OCI-LY3 (cell line): ENCODE measurements at regions not wholly inside any gene's neighbourhood (a gene's known extent, or its start where the extent isn't known, plus 50 kb on each side); places are given as distances from the start of the nearest gene placed in this dataset.
A peak's percentile ranks its signal among the peaks of the same experiment; 100 is the strongest.

Experiments used
- H2AFZ ChIP-seq: fragments of 200-600, 300-600 bp; shearing (Covaris generic); 2 replicates; pipeline ENCODE4 v1.6.0; 2014; ENCODE audit warnings: antibody characterized with exemption, low read depth, low read length
- H3K27ac ChIP-seq: fragments of 200-600, 300-600 bp; sonication (generic); 2 replicates; pipeline ENCODE4 v1.5.1; 2014; ENCODE audit warnings: mild to moderate bottlenecking, low read length, moderate library complexity, mixed read lengths
- H3K27me3 ChIP-seq: fragments of 200-600, 300-600 bp; sonication (generic); 2 replicates; pipeline ENCODE4 v1.6.1; 2014; ENCODE audit warnings: low read depth, low read length, mixed read lengths
- H3K36me3 ChIP-seq: fragments of 200-600, 300-600 bp; sonication (generic); replicated peaks from 2 replicates; pipeline ENCODE3; 2014; ENCODE audit warnings: low read depth, low read length, mixed read lengths
- H3K4me1 ChIP-seq: fragments of 300-600, 200-600 bp; sonication (generic); 2 replicates; pipeline ENCODE4 v1.6.1; 2014; ENCODE audit warnings: low read length, mixed read lengths
- H3K4me2 ChIP-seq: fragments of 200-600, 300-600 bp; sonication (generic); 2 replicates; pipeline ENCODE4 v1.6.1; 2014; ENCODE audit warnings: low read length, mixed read lengths
- H3K4me3 ChIP-seq: fragments of 300-600, 200-600 bp; sonication (generic); 2 replicates; pipeline ENCODE4 v1.5.1; 2014; ENCODE audit warnings: antibody characterized with exemption, mild to moderate bottlenecking, low read length, moderate library complexity
- H3K79me2 ChIP-seq: fragments of 300-600, 200-600 bp; shearing (Covaris generic); 2 replicates; pipeline ENCODE4 v1.6.1; 2014; ENCODE audit warnings: mild to moderate bottlenecking, low read length, mixed read lengths
- H3K9ac ChIP-seq: fragments of 300-600, 200-600 bp; shearing (Covaris generic); 2 replicates; pipeline ENCODE4 v1.6.0; 2014; ENCODE audit warnings: mild to moderate bottlenecking, low read length, moderate library complexity
- H3K9me3 ChIP-seq: fragments of 200-600, 300-600 bp; shearing (Covaris generic); 2 replicates; pipeline ENCODE4 v1.6.1; 2014; ENCODE audit warnings: low read length, mixed read lengths; ENCODE audit not compliant: insufficient read depth
- H4K20me1 ChIP-seq: fragments of 200-600, 300-600 bp; sonication (generic); 2 replicates; pipeline ENCODE4 v1.6.1; 2016; ENCODE audit warnings: low read length, mixed read lengths; ENCODE audit not compliant: insufficient read depth
- EZH2phosphoT487 ChIP-seq: fragments of 200-600 bp; shearing (Covaris generic); IDR thresholded peaks from 2 replicates; pipeline ENCODE4 v1.6.1; 2018; ENCODE audit warnings: antibody characterized with exemption, mixed run types, low read depth
- TF ChIP-seq, protein P1 (sequence below): fragments of 200-600, 300-600 bp; sonication (generic); IDR thresholded peaks from 2 replicates; pipeline ENCODE4 v1.5.1; 2014; ENCODE audit warnings: antibody characterized with exemption, low read length, low read depth

DNA sequence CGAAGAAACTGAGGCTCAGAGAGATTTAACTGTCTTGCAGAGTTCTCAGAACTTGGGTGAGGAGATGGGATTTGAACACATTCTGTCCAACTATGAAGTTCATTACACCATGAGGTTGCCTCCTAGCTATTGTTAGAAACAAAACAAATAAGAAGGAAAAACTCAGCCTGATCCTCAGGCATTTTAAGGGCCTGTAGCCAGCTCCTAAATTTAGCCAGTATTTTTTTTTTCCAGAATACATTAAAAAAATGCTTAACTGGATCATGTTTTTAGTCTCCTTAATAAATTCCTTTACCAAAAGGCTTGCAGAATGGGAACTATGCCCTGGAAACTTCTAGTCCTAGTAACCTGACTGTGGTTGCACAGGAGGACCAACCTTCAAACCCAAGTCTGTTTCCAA is 212.0 kb downstream of the CSNK2A3 start:
- Histone ChIP-seq H4K20me1 (no peaks in the 10 kb centered on the region), H3K4me3 (no peak overlapping the region), H3K36me3 (no peaks in the 10 kb centered on the region), H3K4me1 (peaks cover 8% of the 10 kb centered on the region), H3K79me2 (no peaks in the 10 kb centered on the region), H3K9me3 (no peaks in the 10 kb centered on the region), H3K27ac (no peak overlapping the region), H2AFZ (no peak overlapping the region), H3K4me2 (no peak overlapping the region), H3K9ac (no peak overlapping the region), H3K27me3 (no peaks in the 10 kb centered on the region)
- TF ChIP-seq EZH2phosphoT487, result no peak
- TF ChIP-seq, protein P1, sequence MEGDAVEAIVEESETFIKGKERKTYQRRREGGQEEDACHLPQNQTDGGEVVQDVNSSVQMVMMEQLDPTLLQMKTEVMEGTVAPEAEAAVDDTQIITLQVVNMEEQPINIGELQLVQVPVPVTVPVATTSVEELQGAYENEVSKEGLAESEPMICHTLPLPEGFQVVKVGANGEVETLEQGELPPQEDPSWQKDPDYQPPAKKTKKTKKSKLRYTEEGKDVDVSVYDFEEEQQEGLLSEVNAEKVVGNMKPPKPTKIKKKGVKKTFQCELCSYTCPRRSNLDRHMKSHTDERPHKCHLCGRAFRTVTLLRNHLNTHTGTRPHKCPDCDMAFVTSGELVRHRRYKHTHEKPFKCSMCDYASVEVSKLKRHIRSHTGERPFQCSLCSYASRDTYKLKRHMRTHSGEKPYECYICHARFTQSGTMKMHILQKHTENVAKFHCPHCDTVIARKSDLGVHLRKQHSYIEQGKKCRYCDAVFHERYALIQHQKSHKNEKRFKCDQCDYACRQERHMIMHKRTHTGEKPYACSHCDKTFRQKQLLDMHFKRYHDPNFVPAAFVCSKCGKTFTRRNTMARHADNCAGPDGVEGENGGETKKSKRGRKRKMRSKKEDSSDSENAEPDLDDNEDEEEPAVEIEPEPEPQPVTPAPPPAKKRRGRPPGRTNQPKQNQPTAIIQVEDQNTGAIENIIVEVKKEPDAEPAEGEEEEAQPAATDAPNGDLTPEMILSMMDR, result no peak

GRCh38 chr11:11140510-11140909 is 212.5 kb downstream of the CSNK2A3 start:
- H4K20me1 ChIP-seq, result no peaks in the 10 kb centered on the region
- H3K4me3 ChIP-seq, result no peak overlapping the region
- H2AFZ ChIP-seq, result no peak overlapping the region
- H3K27me3 ChIP-seq, result no peaks in the 10 kb centered on the region
- no peak for TF ChIP-seq EZH2phosphoT487
- TF ChIP-seq, protein P1, result no peak
- no peaks in the 10 kb centered on the region for H3K9me3 ChIP-seq
- H3K4me1 ChIP-seq, result peaks cover 8% of the 10 kb centered on the region
- H3K4me2 ChIP-seq, result no peak overlapping the region
- H3K79me2 ChIP-seq, result no peaks in the 10 kb centered on the region
- no peaks in the 10 kb centered on the region for H3K36me3 ChIP-seq
- H3K9ac ChIP-seq, result no peak overlapping the region
- H3K27ac ChIP-seq, result no peak overlapping the region

DNA sequence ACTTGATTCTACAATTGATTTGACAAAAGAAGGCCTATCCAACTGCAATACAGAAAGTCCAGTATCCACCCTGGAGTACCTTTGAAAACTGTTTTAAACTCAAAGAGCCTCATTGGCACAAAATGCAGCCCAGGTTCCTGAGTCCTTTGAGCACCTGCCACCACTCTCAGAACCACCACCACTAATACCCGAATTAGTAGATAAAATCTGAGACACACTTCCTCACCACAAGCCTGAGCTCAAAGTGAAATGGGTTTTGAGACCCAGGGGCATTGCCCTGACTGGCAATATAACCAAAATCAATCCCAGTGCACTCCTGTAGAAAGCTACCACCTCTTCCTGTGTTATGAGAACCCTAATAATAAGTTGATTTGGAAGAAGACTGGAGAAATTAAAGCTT is 215.7 kb downstream of the CSNK2A3 start:
- Histone ChIP-seq H3K4me1 (peaks cover 8% of the 10 kb centered on the region), H4K20me1 (no peaks in the 10 kb centered on the region), H3K36me3 (no peaks in the 10 kb centered on the region), H3K27ac (0 out of 2 replicates have a peak overlapping the region, but pooled peaks have one; percentile 34), H3K4me3 (no peak overlapping the region), H3K79me2 (no peaks in the 10 kb centered on the region), H3K9me3 (no peaks in the 10 kb centered on the region), H2AFZ (no peak overlapping the region), H3K27me3 (peaks cover 9% of the 10 kb centered on the region), H3K4me2 (peak overlapping the region; percentile 30), H3K9ac (no peak overlapping the region)
- TF ChIP-seq EZH2phosphoT487, result no peak
- TF ChIP-seq, protein P1, result no peak

DNA sequence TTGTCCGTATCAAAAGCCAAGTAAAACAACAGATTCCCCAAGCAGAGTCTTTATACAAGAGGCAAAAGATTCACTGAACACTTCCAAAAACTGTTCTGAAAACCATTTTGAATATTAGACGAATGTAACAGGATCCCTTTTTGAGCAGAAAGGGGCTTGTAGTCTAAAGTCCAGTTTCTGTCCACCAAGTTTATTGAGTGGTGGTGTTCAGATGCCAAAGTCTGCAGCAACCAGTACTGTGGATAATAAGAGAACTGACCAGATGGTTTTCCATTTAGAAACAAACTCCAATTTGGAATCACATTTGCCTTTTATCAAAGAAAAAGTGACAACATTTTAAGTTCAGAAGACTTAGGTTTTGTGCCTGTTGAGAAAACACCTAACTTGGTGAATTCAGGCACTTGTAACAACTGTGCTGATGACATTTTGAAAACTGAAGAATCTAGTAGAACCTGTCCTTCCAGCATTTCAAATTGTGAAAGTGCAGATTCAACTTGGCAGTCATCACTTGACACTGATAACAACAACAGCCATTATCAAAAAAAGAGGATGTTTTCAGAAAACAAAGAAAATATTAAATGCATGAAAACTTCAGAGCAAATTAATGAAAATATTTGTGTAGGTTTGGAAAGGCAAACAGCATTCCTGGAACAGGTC is 217.1 kb downstream of the CSNK2A3 start:
- Histone ChIP-seq H3K79me2 (no peaks in the 10 kb centered on the region), H3K9me3 (no peaks in the 10 kb centered on the region), H4K20me1 (no peaks in the 10 kb centered on the region), H3K4me3 (no peak overlapping the region), H3K9ac (no peak overlapping the region), H3K36me3 (no peaks in the 10 kb centered on the region), H3K27ac (no peak overlapping the region), H3K4me1 (peaks cover 8% of the 10 kb centered on the region), H2AFZ (no peak overlapping the region), H3K4me2 (no peak overlapping the region), H3K27me3 (peaks cover 9% of the 10 kb centered on the region)
- TF ChIP-seq, protein P1, result no peak
- TF ChIP-seq EZH2phosphoT487, result no peak
